Type B pancreatic cell (in vitro differentiated cells): ENCODE measurements at regions not wholly inside any gene's neighbourhood (a gene's known extent, or its start where the extent isn't known, plus 50 kb on each side); places are given as distances from the start of the nearest gene placed in this dataset.

ENCODE experiments used
- DNase-seq: peaks from one replicate; pipeline ENCODE4 v3.0.0; 2021; ENCODE audit warnings: mixed read lengths; ENCODE audit not compliant: unreplicated experiment; ENCODE audit errors: extremely low spot score
- H3K27ac Mint-ChIP-seq: 2 replicates; pipeline ENCODE4 v1.8.0; 2021; ENCODE audit warnings: mild to moderate bottlenecking, mixed read lengths
- H3K27me3 Mint-ChIP-seq: 2 replicates; pipeline ENCODE4 v1.8.0; 2021; ENCODE audit warnings: mixed read lengths
- H3K36me3 Mint-ChIP-seq: 2 replicates; pipeline ENCODE4 v1.8.0; 2021; ENCODE audit warnings: mixed read lengths
- H3K4me1 Mint-ChIP-seq: one replicate; pipeline ENCODE4 v1.8.0; 2021; ENCODE audit warnings: mixed read lengths; ENCODE audit not compliant: unreplicated experiment
- H3K4me3 Mint-ChIP-seq: 2 replicates; pipeline ENCODE4 v1.8.0; 2021; ENCODE audit warnings: mild to moderate bottlenecking, mixed read lengths
- H3K9me3 Mint-ChIP-seq: 2 replicates; pipeline ENCODE4 v1.8.0; 2021; ENCODE audit warnings: mixed read lengths
- CTCF ChIP-seq: fragments of 200-600 bp; sonication (generic); conservative IDR thresholded peaks from 2 replicates; pipeline ENCODE4 v1.5.0; 2021; ENCODE audit warnings: antibody characterized with exemption, mild to moderate bottlenecking

GRCh38 chr14:85054178-85054577, 475.8 kb upstream of the FLRT2 start:
- Mint-ChIP-seq H3K4me3 (no peak overlapping the region), H3K27ac (no peak overlapping the region), H3K36me3 (peaks cover 4% of the 10 kb centered on the region), H3K4me1 (peaks cover 5% of the 10 kb centered on the region), H3K27me3 (no peaks in the 10 kb centered on the region), H3K9me3 (peaks cover 6% of the 10 kb centered on the region)
- DNase-seq: no peak
- TF ChIP-seq CTCF: no peak

GRCh38 chr14:85056267-85056666, 473.7 kb upstream of the FLRT2 start:
- H3K4me3 Mint-ChIP-seq: no peak overlapping the region
- peaks cover 5% of the 10 kb centered on the region for H3K4me1 Mint-ChIP-seq
- H3K36me3 Mint-ChIP-seq: peaks cover 4% of the 10 kb centered on the region
- H3K9me3 Mint-ChIP-seq: peaks cover 6% of the 10 kb centered on the region
- no peak for TF ChIP-seq CTCF
- no peak overlapping the region for H3K27ac Mint-ChIP-seq
- DNase-seq: no peak
- H3K27me3 Mint-ChIP-seq: no peaks in the 10 kb centered on the region

- Mint-ChIP-seq H3K27me3 (no peaks in the 10 kb centered on the region), H3K4me3 (no peak overlapping the region), H3K27ac (no peak overlapping the region), H3K4me1 (peaks cover 5% of the 10 kb centered on the region), H3K9me3 (peaks cover 6% of the 10 kb centered on the region), H3K36me3 (peaks cover 4% of the 10 kb centered on the region)
- no peak for TF ChIP-seq CTCF
- DNase-seq: no peak
Observed at GRCh38 chr14:85057221-85057620, 472.7 kb upstream of the FLRT2 start.

- no peak for DNase-seq
- no peak for TF ChIP-seq CTCF
- Mint-ChIP-seq H3K27me3 (no peaks in the 10 kb centered on the region), H3K27ac (no peak overlapping the region), H3K4me3 (no peak overlapping the region), H3K4me1 (peaks cover 5% of the 10 kb centered on the region), H3K9me3 (peaks cover 6% of the 10 kb centered on the region), H3K36me3 (peaks cover 4% of the 10 kb centered on the region)
Observed at GRCh38 chr14:85058150-85058549, 471.8 kb upstream of the FLRT2 start.

GRCh38 chr14:85060121-85060520, 469.8 kb upstream of the FLRT2 start:
- no peaks in the 10 kb centered on the region for H3K36me3 Mint-ChIP-seq
- peaks cover 13% of the 10 kb centered on the region for H3K9me3 Mint-ChIP-seq
- peaks cover 5% of the 10 kb centered on the region for H3K4me1 Mint-ChIP-seq
- DNase-seq: no peak
- no peak overlapping the region for H3K27ac Mint-ChIP-seq
- H3K27me3 Mint-ChIP-seq: no peaks in the 10 kb centered on the region
- H3K4me3 Mint-ChIP-seq: no peak overlapping the region
- no peak for TF ChIP-seq CTCF

- peaks cover 5% of the 10 kb centered on the region for H3K4me1 Mint-ChIP-seq
- no peak overlapping the region for H3K4me3 Mint-ChIP-seq
- H3K27me3 Mint-ChIP-seq: no peaks in the 10 kb centered on the region
- peaks cover 13% of the 10 kb centered on the region for H3K9me3 Mint-ChIP-seq
- DNase-seq: no peak
- H3K36me3 Mint-ChIP-seq: no peaks in the 10 kb centered on the region
- no peak overlapping the region for H3K27ac Mint-ChIP-seq
- TF ChIP-seq CTCF: no peak
Observed at GRCh38 chr14:85061256-85061655, 468.7 kb upstream of the FLRT2 start.
